AG10803 (cell line): ENCODE measurements at regions not wholly inside any gene's neighbourhood (a gene's known extent, or its start where the extent isn't known, plus 50 kb on each side); places are given as distances from the start of the nearest gene placed in this dataset.

Experiments used
- DNase-seq: peaks from one replicate; pipeline ENCODE4 v3.0.0; 2010; ENCODE audit warnings: low read depth
- H3K4me3 ChIP-seq: 2 replicates; pipeline ENCODE4 v1.5.1; 2011; ENCODE audit warnings: mild to moderate bottlenecking, low read length, control low read depth
- CTCF ChIP-seq: conservative IDR thresholded peaks from 2 replicates; pipeline ENCODE4 v1.5.1; 2011; ENCODE audit warnings: mild to moderate bottlenecking, low read length, control low read depth, inconsistent platforms

DNA sequence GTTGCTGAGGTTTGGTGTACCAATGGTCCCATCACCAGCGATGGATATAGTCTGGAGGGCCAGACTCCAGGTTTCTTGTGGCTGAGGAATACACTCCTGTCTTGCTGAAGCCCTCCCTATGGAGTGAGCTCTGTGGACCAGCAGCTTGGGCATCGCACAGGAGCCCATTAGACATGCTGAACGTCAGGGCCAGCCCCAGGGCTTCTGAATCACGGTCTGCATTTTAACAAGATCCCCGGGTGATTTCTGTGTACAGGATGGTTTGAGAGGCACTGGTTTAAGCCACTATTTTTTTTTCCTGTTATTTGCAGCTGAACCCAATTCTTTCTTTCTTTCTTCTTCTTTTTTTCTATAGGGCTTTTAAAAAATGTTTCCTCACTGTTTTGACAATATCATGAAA is 69.5 kb upstream of the XCR1 start:
- TF ChIP-seq CTCF = no peak
- no peak for DNase-seq
- no peak overlapping the region for H3K4me3 ChIP-seq

DNA sequence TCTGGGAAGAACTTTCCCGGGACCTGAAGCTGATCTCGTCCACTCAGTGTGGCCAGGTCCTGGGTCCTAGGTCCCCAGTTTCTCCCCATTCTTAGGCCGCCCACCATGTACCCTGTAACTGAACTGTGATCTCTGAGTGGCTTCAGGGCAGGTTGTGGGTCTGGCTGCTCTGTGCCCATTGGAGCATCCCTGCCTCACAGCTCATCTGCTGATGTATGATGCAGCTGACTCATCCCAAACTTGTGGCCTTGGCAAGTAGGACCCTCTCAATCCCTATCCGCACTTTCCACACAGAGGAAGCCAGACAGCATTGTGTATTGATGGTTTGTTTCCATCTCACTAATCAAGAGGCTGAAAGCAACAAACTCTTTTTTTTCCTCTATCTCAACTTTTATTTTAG is 69.1 kb upstream of the XCR1 start:
- DNase-seq = no peak
- TF ChIP-seq CTCF = no peak
- H3K4me3 ChIP-seq = no peak overlapping the region

GRCh38 chr3:46095307-46095706 is 68.0 kb upstream of the XCR1 start:
- no peak for DNase-seq
- TF ChIP-seq CTCF = no peak
- H3K4me3 ChIP-seq = no peak overlapping the region

DNA sequence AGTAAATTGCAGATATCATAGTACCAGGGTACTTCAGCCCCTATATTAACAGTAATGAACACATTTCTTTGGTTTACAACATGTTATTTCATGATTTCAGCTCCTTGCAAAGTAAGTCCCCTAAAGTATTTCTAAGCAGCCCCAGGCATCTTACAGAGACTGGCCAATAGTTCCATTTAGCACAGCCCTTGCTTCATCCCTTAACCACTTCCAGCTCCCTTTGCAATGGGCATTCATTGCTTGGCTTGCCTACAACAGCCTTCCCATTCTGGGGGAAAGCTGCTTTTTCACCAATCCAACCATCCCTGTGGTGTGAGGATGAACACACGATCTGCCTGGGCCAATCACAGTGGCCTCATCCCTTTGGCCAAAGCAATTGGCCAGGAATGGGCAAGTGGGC is 67.2 kb upstream of the XCR1 start:
- TF ChIP-seq CTCF = no peak
- H3K4me3 ChIP-seq = no peak overlapping the region
- DNase-seq = no peak

GRCh38 chr3:46093966-46094365 is 66.7 kb upstream of the XCR1 start:
- H3K4me3 ChIP-seq = no peak overlapping the region
- TF ChIP-seq CTCF = no peak
- DNase-seq = no peak

GRCh38 chr3:46093327-46093942 is 66.2 kb upstream of the XCR1 start:
- no peak for DNase-seq
- no peak overlapping the region for H3K4me3 ChIP-seq
- TF ChIP-seq CTCF = no peak

DNA sequence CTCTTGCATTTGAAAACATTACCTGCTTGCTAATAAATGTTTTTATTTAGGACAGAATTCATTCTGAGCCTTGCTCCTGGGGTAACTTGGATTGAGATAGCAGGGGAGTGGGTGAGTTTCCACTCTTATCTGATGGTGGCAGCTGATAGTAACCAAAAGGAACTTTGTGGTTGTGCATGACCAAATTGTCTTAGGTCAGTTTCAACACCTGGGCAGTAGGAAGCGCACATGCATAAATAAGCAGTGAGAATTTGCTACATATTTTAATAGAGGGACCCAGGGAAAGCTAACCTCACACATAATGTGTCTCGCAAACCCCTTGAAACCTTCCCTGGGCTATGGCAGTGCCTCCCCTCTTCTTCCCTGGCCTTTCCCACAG is 65.4 kb upstream of the XCR1 start:
- no peak for TF ChIP-seq CTCF
- no peak for DNase-seq
- H3K4me3 ChIP-seq = no peak overlapping the region
